GM04503 (cell line): ENCODE measurements at regions not wholly inside any gene's neighbourhood (a gene's known extent, or its start where the extent isn't known, plus 50 kb on each side); places are given as distances from the start of the nearest gene placed in this dataset.
A peak's percentile ranks its signal among the peaks of the same experiment; 100 is the strongest.

ENCODE experiments used
- DNase-seq: peaks from one replicate; pipeline ENCODE4 v3.0.0-alpha.2; 2012; ENCODE audit warnings: low read depth

GRCh38 chr5:6832994-6833393 lies 119.8 kb downstream of the TENT4A start:
- DNase-seq, result peak; percentile 3

GRCh38 chr5:6833406-6833805 lies 120.2 kb downstream of the TENT4A start:
- no peak for DNase-seq

- DNase-seq, result no peak
These were observed 123.9 kb downstream of the TENT4A start for GRCh38 chr5:6837095-6837494.

DNA sequence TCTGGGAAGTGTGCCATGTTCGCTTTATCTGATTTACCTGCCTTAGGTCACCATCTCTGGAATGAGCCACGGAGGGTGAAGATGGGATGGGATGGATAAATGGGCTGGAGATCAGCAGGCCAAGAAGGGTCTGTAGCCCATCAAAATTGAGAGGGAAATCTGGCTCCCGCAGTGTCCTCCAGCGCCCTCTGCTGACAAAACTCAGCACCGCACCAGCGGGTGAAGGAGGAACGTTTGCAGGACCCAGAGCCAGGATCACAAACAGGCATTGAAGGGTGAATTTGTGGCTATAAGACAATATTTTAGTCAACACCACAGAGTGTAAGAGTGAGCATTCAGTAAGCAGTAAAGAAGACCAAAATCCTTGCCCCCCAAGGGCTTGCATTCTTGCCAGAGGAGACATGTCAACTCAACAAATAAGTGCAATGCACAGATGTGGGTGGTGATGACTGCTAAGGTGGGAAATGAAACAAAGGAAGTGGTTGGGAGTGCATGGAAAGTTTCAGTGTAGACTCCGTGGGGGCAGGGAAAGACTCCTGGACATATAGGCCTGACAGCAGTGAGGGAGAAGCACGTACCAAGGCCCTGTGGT lies 124.4 kb downstream of the TENT4A start:
- no peak for DNase-seq

DNA sequence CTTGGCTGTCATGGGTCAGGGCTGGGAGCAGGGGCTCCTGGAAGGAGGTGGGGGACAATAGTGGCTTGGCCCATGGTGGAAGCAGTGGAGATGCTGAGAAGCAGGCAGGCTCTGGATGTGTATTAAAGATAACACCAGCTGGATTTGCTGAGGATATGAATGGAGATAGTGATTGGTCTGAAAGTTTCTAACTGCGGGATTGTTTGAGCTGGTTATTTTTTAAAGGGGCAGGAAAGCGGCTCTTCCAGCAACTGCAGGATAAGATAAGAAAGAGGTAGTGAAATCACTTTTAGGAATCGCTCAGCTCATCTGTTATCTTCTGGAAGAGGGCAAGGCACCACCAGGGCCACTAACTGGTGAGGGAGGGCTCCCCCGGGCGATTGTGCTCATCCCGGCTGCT lies 125.5 kb downstream of the TENT4A start:
- no peak for DNase-seq

GRCh38 chr5:6840136-6840793 lies 127.0 kb downstream of the TENT4A start:
- no peak for DNase-seq

DNA sequence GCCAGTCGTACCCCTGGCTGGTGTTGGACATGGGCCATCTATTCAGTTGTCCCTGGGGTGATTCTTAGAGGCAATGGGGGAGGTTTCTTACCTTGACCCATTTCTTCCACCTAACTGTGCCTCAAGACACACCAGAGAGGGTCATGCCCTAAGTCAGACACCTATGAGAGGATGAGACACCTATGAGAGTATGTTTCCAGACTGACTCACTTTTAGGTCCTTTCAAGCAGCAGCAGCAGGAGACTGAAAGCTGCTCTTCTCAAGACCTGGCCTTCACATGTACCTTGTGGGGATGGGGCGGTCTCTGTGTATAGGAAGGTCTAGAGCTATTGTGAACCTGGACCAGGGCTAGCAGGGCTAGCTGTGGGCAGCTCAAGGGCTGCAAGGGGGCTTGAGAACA lies 130.1 kb downstream of the TENT4A start:
- no peak for DNase-seq

GRCh38 chr5:6843821-6844220 lies 130.6 kb downstream of the TENT4A start:
- DNase-seq, result no peak

DNA sequence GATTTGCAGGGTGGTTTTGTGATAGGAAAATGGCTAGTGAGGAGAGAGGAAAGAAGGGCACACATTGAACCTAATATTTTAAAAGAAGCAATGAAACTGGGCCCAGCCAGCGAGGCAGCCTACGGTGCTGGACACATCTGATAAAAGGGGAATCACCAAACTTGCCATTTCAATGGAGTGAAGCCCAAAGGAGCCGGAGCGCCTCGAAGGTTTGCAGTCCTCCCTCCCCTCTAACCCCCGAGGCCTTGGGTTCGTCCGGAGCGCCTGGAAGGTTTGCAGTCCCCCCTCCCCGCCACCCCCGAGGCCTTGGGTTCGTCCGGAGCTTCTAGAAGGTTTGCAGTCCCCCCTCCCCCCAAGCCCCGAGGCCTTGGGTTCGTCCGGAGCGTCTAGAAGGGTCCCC lies 132.6 kb downstream of the TENT4A start:
- DNase-seq, result no peak

- no peak for DNase-seq
These were observed 134.6 kb downstream of the TENT4A start for GRCh38 chr5:6847870-6848269.

DNA sequence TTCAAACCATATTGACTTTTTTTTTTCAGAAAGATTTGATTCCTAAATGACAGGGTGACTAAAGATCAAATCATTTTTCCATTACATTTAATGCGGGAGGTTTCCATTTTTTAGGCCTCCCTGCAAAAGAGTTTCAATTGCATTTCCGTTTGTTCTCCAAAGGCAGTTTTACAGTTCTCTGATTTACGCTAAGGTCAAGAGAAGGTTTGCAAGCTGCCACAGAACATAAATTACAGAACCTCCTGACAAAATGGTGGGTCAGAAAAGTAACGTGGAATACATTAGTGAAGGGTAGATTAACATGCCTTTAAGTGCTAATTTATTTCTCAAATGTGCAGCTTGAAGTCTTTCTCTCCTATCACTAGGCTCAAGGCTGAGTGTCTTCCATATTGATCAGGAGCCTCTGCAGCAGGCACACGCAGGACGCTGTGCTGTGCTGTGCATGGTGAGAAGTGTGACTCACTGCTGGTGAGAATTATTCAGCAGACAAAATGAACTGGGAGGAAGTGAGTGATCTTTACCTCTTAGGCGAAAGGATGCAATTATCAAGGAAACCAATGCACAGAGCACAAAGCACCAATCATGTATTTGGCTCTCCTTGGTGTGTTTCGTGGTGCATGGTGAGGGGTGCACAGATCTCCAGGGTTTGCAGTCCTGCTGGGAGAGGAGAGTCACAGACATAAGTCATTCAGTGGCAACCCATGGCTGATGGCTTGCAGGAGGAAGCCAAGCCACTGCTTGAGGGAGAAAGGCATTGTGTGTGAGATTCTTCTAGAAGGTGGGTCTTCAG lies 136.3 kb downstream of the TENT4A start:
- DNase-seq, result no peak

GRCh38 chr5:6850106-6850432 lies 136.8 kb downstream of the TENT4A start:
- no peak for DNase-seq

DNA sequence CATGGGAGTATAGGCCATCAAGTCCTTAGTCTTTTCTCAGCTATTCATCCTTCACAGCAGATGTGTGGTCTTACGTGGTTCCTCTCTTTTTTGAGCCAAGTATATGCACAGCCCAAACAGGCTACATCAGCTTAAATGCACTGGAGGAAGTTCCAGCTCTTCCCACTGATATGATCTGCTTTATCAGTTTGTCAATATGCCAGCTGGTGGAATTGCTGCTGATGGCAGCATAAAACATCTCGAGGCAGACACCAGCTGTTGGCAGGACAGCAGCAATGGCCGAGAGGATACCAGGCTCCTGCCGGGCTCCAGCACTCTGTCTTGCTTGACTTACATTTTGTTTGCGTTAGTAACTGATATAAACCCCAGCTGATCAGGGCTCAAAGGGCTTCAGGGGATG lies 143.4 kb downstream of the TENT4A start:
- no peak for DNase-seq

DNA sequence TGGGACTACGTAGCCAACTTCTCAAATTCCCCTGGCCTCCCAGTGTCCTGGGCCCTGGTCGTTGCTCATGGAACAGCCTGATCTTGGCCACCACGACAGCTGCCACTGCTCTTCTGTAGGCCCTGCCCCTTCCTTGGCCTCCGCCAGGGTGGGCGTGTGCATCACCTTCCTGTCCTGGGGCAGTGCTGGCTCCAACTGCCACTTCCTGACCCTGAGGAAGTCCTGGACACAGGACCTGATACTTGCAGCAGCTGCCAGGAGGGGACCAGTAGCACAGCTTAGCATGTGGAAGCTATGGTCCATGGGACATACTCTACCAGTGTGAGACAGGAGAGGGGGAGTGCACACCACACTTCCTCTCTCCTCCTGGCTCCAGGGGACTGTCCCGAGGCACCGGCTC lies 145.2 kb downstream of the TENT4A start:
- no peak for DNase-seq

GRCh38 chr5:6859023-6859422 lies 145.8 kb downstream of the TENT4A start:
- no peak for DNase-seq

GRCh38 chr5:6859951-6860638 lies 146.9 kb downstream of the TENT4A start:
- DNase-seq, result no peak

GRCh38 chr5:6861036-6861435 lies 147.8 kb downstream of the TENT4A start:
- no peak for DNase-seq

DNA sequence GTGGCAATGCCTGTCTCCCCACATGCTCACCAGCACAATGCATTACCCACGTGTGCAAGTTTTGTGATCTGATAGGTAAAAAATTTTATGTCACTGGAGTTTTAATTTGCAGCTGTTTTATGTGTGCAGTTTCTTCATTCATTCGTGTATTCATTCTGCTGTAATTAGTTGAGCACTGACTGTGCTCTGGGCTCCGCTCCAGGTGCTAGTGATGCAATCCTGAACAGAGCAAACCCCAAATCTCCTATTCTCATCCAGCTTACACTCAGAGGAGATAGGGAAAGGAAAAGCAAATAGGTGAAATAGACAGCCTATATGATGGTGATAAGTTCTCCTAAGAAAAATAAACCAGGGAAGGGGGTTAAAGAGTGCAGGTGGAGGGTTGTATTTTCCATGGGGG lies 148.4 kb downstream of the TENT4A start:
- no peak for DNase-seq

GRCh38 chr5:6862306-6862705 lies 149.1 kb downstream of the TENT4A start:
- DNase-seq, result no peak

GRCh38 chr5:6867712-6868111 lies 154.5 kb downstream of the TENT4A start:
- no peak for DNase-seq

DNA sequence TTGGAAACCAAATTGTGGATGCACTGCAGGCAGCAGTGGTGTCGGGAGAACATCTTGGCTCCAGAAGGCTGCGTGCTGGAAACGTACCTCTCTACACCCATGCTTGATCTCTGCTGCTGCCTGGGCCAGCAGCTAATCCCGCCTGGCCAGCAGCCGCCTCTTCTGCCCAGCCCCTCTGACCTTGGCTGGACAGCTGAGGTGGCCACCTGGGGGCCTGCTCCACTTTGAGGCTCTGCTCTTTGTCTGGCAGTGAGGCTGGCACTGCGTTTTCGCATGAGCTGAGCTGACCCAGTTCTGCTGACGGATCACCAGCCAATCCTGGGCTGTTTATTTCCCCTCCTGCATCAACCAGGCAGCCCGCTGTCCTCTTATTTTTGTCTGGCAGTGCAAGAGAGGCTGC lies 154.9 kb downstream of the TENT4A start:
- DNase-seq, result no peak

- DNase-seq, result no peak
These were observed 155.5 kb downstream of the TENT4A start for GRCh38 chr5:6868575-6869215.

DNA sequence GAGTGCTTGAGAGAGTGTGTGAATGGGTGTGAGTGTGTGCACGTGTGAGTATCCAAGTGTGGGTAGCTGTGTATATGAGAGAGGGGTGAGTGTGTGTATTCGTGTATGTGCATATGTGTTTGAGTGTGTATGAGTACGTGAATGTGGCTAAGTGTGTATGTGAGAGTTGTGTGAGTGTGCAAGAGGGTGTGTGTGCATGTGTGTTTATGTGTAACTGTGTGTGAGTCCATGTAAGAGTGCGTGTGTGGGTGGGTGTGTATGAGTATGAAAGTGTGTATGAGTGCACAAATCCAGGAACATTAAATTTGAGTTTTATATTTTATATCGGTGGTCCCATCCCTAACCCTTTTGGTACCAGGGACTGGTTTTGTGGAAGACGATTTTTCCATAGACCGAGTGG lies 156.4 kb downstream of the TENT4A start:
- no peak for DNase-seq
